ENCODE measurements at regions not wholly inside any gene's neighbourhood (a gene's known extent, or its start where the extent isn't known, plus 50 kb on each side); places are given as distances from the start of the nearest gene placed in this dataset.
"Not testable (repeated sequence)": the region's sequence is repeated elsewhere in the genome, so short reads cannot be mapped to it uniquely, and the experiment has no call there.

GRCh38 chr7:92945840-92946239 is 109.5 kb upstream of the CDK6 start:
- no peak for TF ChIP-seq CTCF (IDR thresholded peaks at IDR 0.05)
- H3K27ac Mint-ChIP-seq: no peak overlapping the region
- no peaks in the 10 kb centered on the region for H3K4me1 ChIP-seq (ENCODE audit: control insufficient read depth in 1 of 2, insufficient read depth in 2 of 2, low read length in 2 of 2)
- H3K4me3 ChIP-seq (replicated peaks in 1 of 3; ENCODE audit: low read depth in 2 of 3, low read length in 3 of 3): no peak overlapping the region
- intact Hi-C loops (cut with micrococcal nuclease): no loop called here
- H2AFZ ChIP-seq (ENCODE audit: insufficient read depth, low read depth, low read length, poor library complexity, severe bottlenecking): no peak overlapping the region
- no peak for DNase-seq
- no peaks in the 10 kb centered on the region for H3K4me1 Mint-ChIP-seq
- no peaks in the 10 kb centered on the region for H3K27me3 Mint-ChIP-seq (ENCODE audit: low read depth in 3 of 3)
- H3K36me3 Mint-ChIP-seq: no peaks in the 10 kb centered on the region
- no peaks in the 10 kb centered on the region for H3K36me3 ChIP-seq (replicated peaks in 1 of 2; ENCODE audit: control insufficient read depth in 1 of 2, insufficient read depth in 2 of 2, low read length in 2 of 2)
- peaks cover 7 to 13% (median 8%) of the 10 kb centered on the region in 7 donors for H3K9me3 Mint-ChIP-seq
- no peaks in the 10 kb centered on the region for H3K27me3 ChIP-seq (ENCODE audit: control insufficient read depth in 2 of 2, insufficient read depth in 2 of 2, low read length in 2 of 2)
- H3K4me3 Mint-ChIP-seq: no peak overlapping the region
- WGBS (ENCODE audit: insufficient coverage): no CpG with 5 or more reads among the region's 4 CpGs
- no peak overlapping the region for H3K27ac ChIP-seq (ENCODE audit: low read depth in 1 of 2, low read length in 2 of 2)
- H3K9me3 ChIP-seq (replicated peaks in 1 of 2; ENCODE audit: control insufficient read depth in 1 of 2, insufficient read depth in 1 of 2, low read length in 2 of 2): peaks cover 0 to 4% of the 10 kb centered on the region in 2 donors
- H3K79me2 ChIP-seq (ENCODE audit: insufficient read depth, low read length): no peaks in the 10 kb centered on the region
- H4K20me1 ChIP-seq (ENCODE audit: insufficient read depth, low read length): no peaks in the 10 kb centered on the region
- H3K9ac ChIP-seq (ENCODE audit: insufficient read depth, low read length, poor library complexity, severe bottlenecking): no peak overlapping the region
- no peak overlapping the region for H3K4me2 ChIP-seq (replicated peaks; ENCODE audit: extremely low read depth, low read length, poor library complexity, severe bottlenecking)

- WGBS (ENCODE audit: insufficient coverage): 96% methylated on average over 6 of the region's 6 CpGs
- peaks cover 10 to 22% (median 15%) of the 10 kb centered on the region in 7 donors for H3K9me3 Mint-ChIP-seq
- Histone ChIP-seq H3K36me3 (replicated peaks in 1 of 2; ENCODE audit: control insufficient read depth in 1 of 2, insufficient read depth in 2 of 2, low read length in 2 of 2) (no peaks in the 10 kb centered on the region), H3K4me2 (replicated peaks; ENCODE audit: extremely low read depth, low read length, poor library complexity, severe bottlenecking) (no peak overlapping the region), H2AFZ (ENCODE audit: insufficient read depth, low read depth, low read length, poor library complexity, severe bottlenecking) (no peak overlapping the region), H3K79me2 (ENCODE audit: insufficient read depth, low read length) (no peaks in the 10 kb centered on the region), H3K27me3 (ENCODE audit: control insufficient read depth in 2 of 2, insufficient read depth in 2 of 2, low read length in 2 of 2) (no peaks in the 10 kb centered on the region), H4K20me1 (ENCODE audit: insufficient read depth, low read length) (no peaks in the 10 kb centered on the region), H3K4me3 (replicated peaks in 1 of 3; ENCODE audit: low read depth in 2 of 3, low read length in 3 of 3) (no peak overlapping the region), H3K27ac (ENCODE audit: low read depth in 1 of 2, low read length in 2 of 2) (no peak overlapping the region), H3K4me1 (ENCODE audit: control insufficient read depth in 1 of 2, insufficient read depth in 2 of 2, low read length in 2 of 2) (no peaks in the 10 kb centered on the region), H3K9me3 (replicated peaks in 1 of 2; ENCODE audit: control insufficient read depth in 1 of 2, insufficient read depth in 1 of 2, low read length in 2 of 2) (peaks cover 7 to 13% of the 10 kb centered on the region in 2 donors), H3K9ac (ENCODE audit: insufficient read depth, low read length, poor library complexity, severe bottlenecking) (no peak overlapping the region)
- H3K27ac Mint-ChIP-seq: no peak overlapping the region
- H3K27me3 Mint-ChIP-seq (ENCODE audit: low read depth in 3 of 3): no peaks in the 10 kb centered on the region
- TF ChIP-seq CTCF (IDR thresholded peaks at IDR 0.05): no peak
- no peaks in the 10 kb centered on the region for H3K36me3 Mint-ChIP-seq
- intact Hi-C loops (cut with micrococcal nuclease): no loop called here
- no peaks in the 10 kb centered on the region for H3K4me1 Mint-ChIP-seq
- DNase-seq: no peak
- H3K4me3 Mint-ChIP-seq: no peak overlapping the region
Observed at GRCh38 chr7:92944633-92945032, 108.3 kb upstream of the CDK6 start.

GRCh38 chr7:92942706-92943105 is 106.3 kb upstream of the CDK6 start:
- H3K27me3 Mint-ChIP-seq (ENCODE audit: low read depth in 3 of 3); H3K36me3 Mint-ChIP-seq; H4K20me1 ChIP-seq (ENCODE audit: insufficient read depth, low read length); H3K4me1 Mint-ChIP-seq; H3K27me3 ChIP-seq (ENCODE audit: control insufficient read depth in 2 of 2, insufficient read depth in 2 of 2, low read length in 2 of 2); H3K4me3 ChIP-seq (replicated peaks in 1 of 3; ENCODE audit: low read depth in 2 of 3, low read length in 3 of 3); H3K27ac ChIP-seq (ENCODE audit: low read depth in 1 of 2, low read length in 2 of 2); H3K36me3 ChIP-seq (replicated peaks in 1 of 2; ENCODE audit: control insufficient read depth in 1 of 2, insufficient read depth in 2 of 2, low read length in 2 of 2); H3K4me1 ChIP-seq (ENCODE audit: control insufficient read depth in 1 of 2, insufficient read depth in 2 of 2, low read length in 2 of 2); H3K4me3 Mint-ChIP-seq; H3K9ac ChIP-seq (ENCODE audit: insufficient read depth, low read length, poor library complexity, severe bottlenecking); H3K27ac Mint-ChIP-seq; H3K79me2 ChIP-seq (ENCODE audit: insufficient read depth, low read length); H3K4me2 ChIP-seq (replicated peaks; ENCODE audit: extremely low read depth, low read length, poor library complexity, severe bottlenecking); DNase-seq; intact Hi-C loops (cut with micrococcal nuclease); H2AFZ ChIP-seq (ENCODE audit: insufficient read depth, low read depth, low read length, poor library complexity, severe bottlenecking): not testable (repeated sequence)
- peaks cover 13 to 19% of the 10 kb centered on the region in 2 donors for H3K9me3 ChIP-seq (replicated peaks in 1 of 2; ENCODE audit: control insufficient read depth in 1 of 2, insufficient read depth in 1 of 2, low read length in 2 of 2)
- WGBS (ENCODE audit: insufficient coverage): no CpG with 5 or more reads among the region's 1 CpG
- peaks cover 13 to 26% (median 16%) of the 10 kb centered on the region in 7 donors for H3K9me3 Mint-ChIP-seq

Measured in CD14-positive monocyte (primary cell).